ENCODE measurements at regions not wholly inside any gene's neighbourhood (a gene's known extent, or its start where the extent isn't known, plus 50 kb on each side); places are given as distances from the start of the nearest gene placed in this dataset.

DNA sequence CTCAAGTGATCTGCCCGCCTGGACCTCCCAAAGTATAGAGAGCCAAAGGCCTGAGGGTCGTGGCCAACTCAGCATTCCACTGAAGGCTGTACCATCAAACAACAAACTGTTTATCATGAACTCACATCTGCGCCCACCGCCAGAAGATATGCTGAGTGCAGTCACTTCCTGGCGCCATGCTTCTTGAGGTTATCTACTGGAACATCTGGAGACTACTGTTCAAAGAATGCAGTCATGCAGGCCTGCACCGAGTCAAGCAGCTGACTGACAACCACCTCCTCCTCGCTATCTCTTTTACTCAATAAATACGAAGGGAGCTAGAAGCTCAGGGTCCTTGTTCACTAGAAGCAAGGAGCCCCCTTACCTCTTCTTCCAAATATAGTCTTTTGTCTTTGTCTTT, 473.9 kb upstream of the EEF2KMT start:
- Histone ChIP-seq H3K36me3 (no peaks in the 10 kb centered on the region), H3K9me3 (no peaks in the 10 kb centered on the region), H3K4me1 (no peaks in the 10 kb centered on the region), H3K27ac (no peak overlapping the region), H3K27me3 (no peaks in the 10 kb centered on the region), H3K4me3 (no peak overlapping the region)
- DNase-seq, result no peak
- WGBS, 2 donors (ENCODE audit: low coverage in 1 of 2), result 87% methylated on average over 8 of the region's 8 CpGs; no CpG with 5 or more reads in 1 of the 2 donors
- intact Hi-C loops (cut with DNase I; ENCODE audit: low total_unique reads), result no loop called here
- TF ChIP-seq EP300 (IDR thresholded peaks at IDR 0.05; ENCODE audit: low read depth) (no peak), POLR2A (IDR thresholded peaks at IDR 0.05) (no peak), POLR2AphosphoS5 (IDR thresholded peaks at IDR 0.05) (no peak)
- TF ChIP-seq, protein P1, sequence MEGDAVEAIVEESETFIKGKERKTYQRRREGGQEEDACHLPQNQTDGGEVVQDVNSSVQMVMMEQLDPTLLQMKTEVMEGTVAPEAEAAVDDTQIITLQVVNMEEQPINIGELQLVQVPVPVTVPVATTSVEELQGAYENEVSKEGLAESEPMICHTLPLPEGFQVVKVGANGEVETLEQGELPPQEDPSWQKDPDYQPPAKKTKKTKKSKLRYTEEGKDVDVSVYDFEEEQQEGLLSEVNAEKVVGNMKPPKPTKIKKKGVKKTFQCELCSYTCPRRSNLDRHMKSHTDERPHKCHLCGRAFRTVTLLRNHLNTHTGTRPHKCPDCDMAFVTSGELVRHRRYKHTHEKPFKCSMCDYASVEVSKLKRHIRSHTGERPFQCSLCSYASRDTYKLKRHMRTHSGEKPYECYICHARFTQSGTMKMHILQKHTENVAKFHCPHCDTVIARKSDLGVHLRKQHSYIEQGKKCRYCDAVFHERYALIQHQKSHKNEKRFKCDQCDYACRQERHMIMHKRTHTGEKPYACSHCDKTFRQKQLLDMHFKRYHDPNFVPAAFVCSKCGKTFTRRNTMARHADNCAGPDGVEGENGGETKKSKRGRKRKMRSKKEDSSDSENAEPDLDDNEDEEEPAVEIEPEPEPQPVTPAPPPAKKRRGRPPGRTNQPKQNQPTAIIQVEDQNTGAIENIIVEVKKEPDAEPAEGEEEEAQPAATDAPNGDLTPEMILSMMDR (IDR thresholded peaks at IDR 0.05), result no peak
- in situ Hi-C loops (cut with MboI; ENCODE audit: low pct_ligation_motif_present in 1 of 4, low pct_unique_long_range_greater_than_20kb in 1 of 4, low sequenced_read_pairs in 3 of 4), result no loop called here

DNA sequence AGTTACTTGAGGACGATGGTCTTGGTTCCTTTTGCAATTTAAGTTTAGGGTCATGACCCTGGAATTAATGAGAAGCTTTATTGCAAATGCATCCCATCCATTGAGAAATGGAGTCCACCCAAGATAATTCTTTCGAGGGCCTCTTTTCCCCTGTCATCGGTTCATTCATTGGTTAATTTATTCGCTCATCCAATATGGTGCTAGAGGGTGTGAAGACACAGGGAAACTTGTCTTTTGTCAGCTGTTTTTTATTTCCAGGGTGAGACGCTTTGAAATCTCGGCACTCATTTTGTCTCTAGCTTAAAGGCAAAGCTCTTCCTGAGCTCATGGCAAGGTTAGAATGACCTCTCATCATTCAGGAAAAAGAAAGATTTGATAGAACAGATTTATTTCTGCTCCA, 464.2 kb upstream of the EEF2KMT start:
- no peak for DNase-seq
- intact Hi-C loops (cut with DNase I; ENCODE audit: low total_unique reads), result no loop called here
- TF ChIP-seq POLR2AphosphoS5 (IDR thresholded peaks at IDR 0.05), result no peak
- TF ChIP-seq, protein P1 (IDR thresholded peaks at IDR 0.05), result no peak
- no peak for TF ChIP-seq POLR2A (IDR thresholded peaks at IDR 0.05)
- no peak for TF ChIP-seq EP300 (IDR thresholded peaks at IDR 0.05; ENCODE audit: low read depth)
- Histone ChIP-seq H3K4me3 (no peak overlapping the region), H3K27me3 (no peaks in the 10 kb centered on the region), H3K4me1 (no peaks in the 10 kb centered on the region), H3K36me3 (no peaks in the 10 kb centered on the region), H3K27ac (no peak overlapping the region), H3K9me3 (no peaks in the 10 kb centered on the region)
- 81% methylated on average over 5 to 6 of the region's 6 CpGs for WGBS, 2 donors (ENCODE audit: low coverage in 1 of 2)
- in situ Hi-C loops (cut with MboI; ENCODE audit: low pct_ligation_motif_present in 1 of 4, low pct_unique_long_range_greater_than_20kb in 1 of 4, low sequenced_read_pairs in 3 of 4), result no loop called here

DNA sequence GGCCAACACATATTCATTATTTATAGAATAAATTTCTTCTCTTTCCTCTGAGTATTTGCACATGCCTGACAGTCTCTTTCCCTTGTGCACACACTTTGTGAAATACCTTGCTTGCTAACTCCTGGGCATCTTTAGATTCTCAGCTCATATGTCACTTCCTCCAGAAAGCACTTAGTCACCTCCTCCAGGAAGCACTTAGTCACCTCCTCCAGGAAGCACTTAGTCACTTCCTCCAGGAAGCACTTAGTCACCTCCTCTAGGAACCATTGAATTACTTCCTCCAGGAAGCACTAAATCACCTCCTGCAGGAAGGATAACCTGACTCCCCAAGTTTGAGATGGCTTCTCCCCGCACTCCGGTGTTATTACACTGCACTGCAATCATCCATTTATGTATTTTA, 462.5 kb upstream of the EEF2KMT start:
- in situ Hi-C loops (cut with MboI; ENCODE audit: low pct_ligation_motif_present in 1 of 4, low pct_unique_long_range_greater_than_20kb in 1 of 4, low sequenced_read_pairs in 3 of 4) (no loop called here), intact Hi-C loops (cut with DNase I; ENCODE audit: low total_unique reads) (no loop called here)
- TF ChIP-seq POLR2AphosphoS5 (IDR thresholded peaks at IDR 0.05) (no peak), EP300 (IDR thresholded peaks at IDR 0.05; ENCODE audit: low read depth) (no peak), POLR2A (IDR thresholded peaks at IDR 0.05) (no peak)
- TF ChIP-seq, protein P1 (IDR thresholded peaks at IDR 0.05), result no peak
- Histone ChIP-seq H3K9me3 (no peaks in the 10 kb centered on the region), H3K27ac (no peak overlapping the region), H3K4me1 (no peaks in the 10 kb centered on the region), H3K27me3 (no peaks in the 10 kb centered on the region), H3K4me3 (no peak overlapping the region), H3K36me3 (no peaks in the 10 kb centered on the region)
- DNase-seq, result no peak
- 85% methylated on average over 1 of the region's 2 CpGs; no CpG with 5 or more reads in 1 of the 2 donors for WGBS, 2 donors (ENCODE audit: low coverage in 1 of 2)

DNA sequence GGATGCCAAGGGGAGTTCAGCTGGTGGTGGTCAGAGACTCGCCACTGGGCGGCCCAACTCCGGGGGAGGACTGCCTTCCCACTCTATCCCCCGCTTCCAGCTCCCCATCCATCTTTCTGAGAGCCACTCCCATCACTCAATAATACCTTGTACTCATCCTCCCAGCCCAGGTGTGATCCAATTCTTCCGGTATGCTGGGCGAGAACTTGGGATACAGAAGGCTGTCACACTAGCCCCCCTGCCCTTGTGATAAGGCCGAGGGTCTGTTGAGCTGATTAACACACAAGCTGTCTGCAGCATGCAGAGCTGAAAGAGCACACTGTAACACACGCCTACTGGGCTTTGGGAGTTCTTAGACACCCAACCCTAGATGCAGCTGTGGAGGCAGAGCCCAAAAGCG, 460.4 kb upstream of the EEF2KMT start:
- H3K27ac ChIP-seq, result no peak overlapping the region
- no peaks in the 10 kb centered on the region for H3K27me3 ChIP-seq
- WGBS, 2 donors (ENCODE audit: low coverage in 1 of 2), result 0 to 68% methylated on average over 1 to 9 of the region's 9 CpGs

More for the DNA sequence above, 460.4 kb upstream of the EEF2KMT start:
- in situ Hi-C loops (cut with MboI; ENCODE audit: low pct_ligation_motif_present in 1 of 4, low pct_unique_long_range_greater_than_20kb in 1 of 4, low sequenced_read_pairs in 3 of 4) (no loop called here), intact Hi-C loops (cut with DNase I; ENCODE audit: low total_unique reads) (no loop called here)
- no peak for TF ChIP-seq EP300 (IDR thresholded peaks at IDR 0.05; ENCODE audit: low read depth)
- TF ChIP-seq, protein P1 (IDR thresholded peaks at IDR 0.05), result no peak
- no peak for TF ChIP-seq POLR2AphosphoS5 (IDR thresholded peaks at IDR 0.05)
- TF ChIP-seq POLR2A (IDR thresholded peaks at IDR 0.05), result no peak
- DNase-seq, result no peak
- H3K4me1 ChIP-seq, result no peaks in the 10 kb centered on the region
- no peaks in the 10 kb centered on the region for H3K9me3 ChIP-seq
- no peaks in the 10 kb centered on the region for H3K36me3 ChIP-seq
- H3K4me3 ChIP-seq, result no peak overlapping the region

Measured in transverse colon (tissue), 4 donors.